HepG2 (cell line): ENCODE measurements at regions not wholly inside any gene's neighbourhood (a gene's known extent, or its start where the extent isn't known, plus 50 kb on each side); places are given as distances from the start of the nearest gene placed in this dataset.
"Not testable (repeated sequence)": the region's sequence is repeated elsewhere in the genome, so short reads cannot be mapped to it uniquely, and the experiment has no call there.

Source experiments
- DR1 ChIP-seq: sonication (generic); formaldehyde crosslinking; IDR thresholded peaks from 2 replicates; pipeline ENCODE4 v1.8.0; 2021; ENCODE audit warnings: mild to moderate bottlenecking, missing genetic modification reagents, inconsistent platforms
- ELF3 ChIP-seq: IDR thresholded peaks from 2 replicates; pipeline ENCODE4 v1.6.1; 2016; ENCODE audit warnings: missing genetic modification reagents, missing compliant biosample characterization
- IRF2 ChIP-seq: IDR thresholded peaks from 2 replicates; pipeline ENCODE4 v1.6.1; 2018; ENCODE audit warnings: missing genetic modification reagents, missing compliant biosample characterization
- JUNB ChIP-seq: sonication (generic); formaldehyde crosslinking; IDR thresholded peaks from 2 replicates; pipeline ENCODE4 v1.8.0; 2022; ENCODE audit warnings: missing genetic modification reagents, mild to moderate bottlenecking, borderline replicate concordance
- JUND ChIP-seq: sonication (generic); formaldehyde crosslinking; IDR thresholded peaks from 2 replicates; pipeline ENCODE4 v1.8.0; 2022; ENCODE audit warnings: mild to moderate bottlenecking, missing genetic modification reagents
- POLR2A ChIP-seq, 2 experiments: IDR thresholded peaks; 2 replicates each; pipeline ENCODE4 v1.6.1; 2011; ENCODE audit warnings: low read depth in 2 of 2, low read length in 2 of 2, mild to moderate bottlenecking in 1 of 2, moderate library complexity in 1 of 2; ENCODE audit not compliant: insufficient read depth in 1 of 2
- RNF2 ChIP-seq: fragments of 450-650 bp; conservative IDR thresholded peaks from 2 replicates; pipeline ENCODE4 v1.6.1; 2016; ENCODE audit warnings: low read depth
- TAF15 ChIP-seq: fragments of 200-400 bp; formaldehyde crosslinking; IDR thresholded peaks from one replicate; pipeline ENCODE4 v1.6.1; 2018; ENCODE audit warnings: mild to moderate bottlenecking, low read depth, low read length; ENCODE audit not compliant: poor library complexity, severe bottlenecking
- ZNF335 ChIP-seq: sonication (generic); formaldehyde crosslinking; IDR thresholded peaks from 2 replicates; pipeline ENCODE4 v1.4.0; 2020; ENCODE audit warnings: missing genetic modification reagents
- ZNF790 ChIP-seq: sonication (generic); formaldehyde crosslinking; IDR thresholded peaks from 2 replicates; pipeline ENCODE4 v1.8.0; 2022; ENCODE audit warnings: missing genetic modification reagents, mild to moderate bottlenecking, borderline replicate concordance
- TF ChIP-seq, protein P1 (sequence below): sonication (generic); formaldehyde crosslinking; IDR thresholded peaks from 2 replicates; pipeline ENCODE4 v1.5.0; 2020; ENCODE audit warnings: mild to moderate bottlenecking, missing genetic modification reagents, moderate library complexity

DNA sequence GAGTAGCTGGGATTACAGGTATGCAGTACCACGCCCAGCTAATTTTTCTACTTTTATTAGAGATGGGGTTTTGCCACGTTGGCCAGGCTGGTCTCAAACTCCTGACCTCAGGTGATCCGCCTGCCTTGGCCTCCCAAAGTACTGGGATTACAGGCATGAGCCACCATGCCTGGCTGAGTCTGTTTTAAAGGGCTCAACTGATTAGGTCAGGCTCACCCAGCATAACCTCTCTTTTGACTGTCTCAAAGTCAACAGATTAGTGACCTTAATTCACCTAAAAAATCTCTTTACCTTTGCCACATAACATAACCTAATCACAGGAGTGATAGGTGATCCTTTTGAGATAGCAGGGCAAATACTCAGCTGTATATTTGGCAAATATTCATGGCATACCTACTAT, 147.9 kb upstream of the EYA4 start:
- TF ChIP-seq, protein P1, sequence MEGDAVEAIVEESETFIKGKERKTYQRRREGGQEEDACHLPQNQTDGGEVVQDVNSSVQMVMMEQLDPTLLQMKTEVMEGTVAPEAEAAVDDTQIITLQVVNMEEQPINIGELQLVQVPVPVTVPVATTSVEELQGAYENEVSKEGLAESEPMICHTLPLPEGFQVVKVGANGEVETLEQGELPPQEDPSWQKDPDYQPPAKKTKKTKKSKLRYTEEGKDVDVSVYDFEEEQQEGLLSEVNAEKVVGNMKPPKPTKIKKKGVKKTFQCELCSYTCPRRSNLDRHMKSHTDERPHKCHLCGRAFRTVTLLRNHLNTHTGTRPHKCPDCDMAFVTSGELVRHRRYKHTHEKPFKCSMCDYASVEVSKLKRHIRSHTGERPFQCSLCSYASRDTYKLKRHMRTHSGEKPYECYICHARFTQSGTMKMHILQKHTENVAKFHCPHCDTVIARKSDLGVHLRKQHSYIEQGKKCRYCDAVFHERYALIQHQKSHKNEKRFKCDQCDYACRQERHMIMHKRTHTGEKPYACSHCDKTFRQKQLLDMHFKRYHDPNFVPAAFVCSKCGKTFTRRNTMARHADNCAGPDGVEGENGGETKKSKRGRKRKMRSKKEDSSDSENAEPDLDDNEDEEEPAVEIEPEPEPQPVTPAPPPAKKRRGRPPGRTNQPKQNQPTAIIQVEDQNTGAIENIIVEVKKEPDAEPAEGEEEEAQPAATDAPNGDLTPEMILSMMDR (CRISPR knock-in tag): not testable (repeated sequence)
- not testable (repeated sequence) for TF ChIP-seq ZNF790 (CRISPR knock-in tag); JUNB (CRISPR knock-in tag); IRF2 (CRISPR knock-in tag); TAF15; POLR2A (IDR thresholded peaks at IDR 0.05; ENCODE audit: insufficient read depth in 1 of 2, low read depth in 2 of 2, low read length in 2 of 2); DR1 (CRISPR knock-in tag); JUND (CRISPR knock-in tag); ZNF335; RNF2; ELF3 (CRISPR knock-in tag)
